ENCODE measurements at regions not wholly inside any gene's neighbourhood (a gene's known extent, or its start where the extent isn't known, plus 50 kb on each side); places are given as distances from the start of the nearest gene placed in this dataset.
"Not testable (repeated sequence)": the region's sequence is repeated elsewhere in the genome, so short reads cannot be mapped to it uniquely, and the experiment has no call there.

DNA sequence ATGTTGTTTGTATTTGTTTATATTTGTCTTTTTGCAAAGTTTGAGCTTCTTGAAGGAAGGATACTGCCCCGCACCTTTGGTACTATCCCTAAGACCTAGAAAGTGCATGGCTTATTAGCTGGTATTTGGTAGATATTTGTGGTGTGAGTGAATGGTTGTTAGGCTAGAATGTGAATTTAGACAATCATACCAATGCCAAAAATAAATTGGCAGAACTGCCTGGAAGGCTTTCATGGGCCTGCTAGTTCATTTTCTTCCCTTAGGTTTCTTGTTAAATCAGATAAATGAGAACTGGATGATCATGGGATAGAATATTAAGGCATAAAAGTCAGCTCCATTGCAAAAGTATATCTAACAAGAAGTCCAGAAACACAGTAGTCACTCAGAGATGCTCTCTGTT, 147.5 kb upstream of the TSLP start:
- no peak for DNase-seq (ENCODE audit: low read depth)

DNA sequence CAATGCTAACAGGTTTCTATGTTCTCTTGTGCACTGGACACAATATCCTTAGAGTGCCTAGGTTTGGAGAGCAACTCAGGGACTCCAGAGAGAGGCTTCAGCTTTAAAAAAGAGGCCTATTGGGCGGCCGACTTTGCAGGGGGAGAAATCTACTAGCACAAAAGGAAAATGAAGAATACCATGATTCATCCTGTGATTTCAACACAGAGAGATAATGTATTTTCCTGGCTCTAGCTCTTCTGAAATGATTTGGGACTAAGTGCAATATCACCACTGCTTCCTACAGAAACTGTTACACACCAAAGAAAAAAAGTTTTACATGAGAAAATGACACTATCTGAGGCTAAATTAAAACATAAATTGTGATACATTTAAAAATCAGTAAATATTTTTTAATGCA, 146.1 kb upstream of the TSLP start:
- DNase-seq (ENCODE audit: low read depth): no peak

DNA sequence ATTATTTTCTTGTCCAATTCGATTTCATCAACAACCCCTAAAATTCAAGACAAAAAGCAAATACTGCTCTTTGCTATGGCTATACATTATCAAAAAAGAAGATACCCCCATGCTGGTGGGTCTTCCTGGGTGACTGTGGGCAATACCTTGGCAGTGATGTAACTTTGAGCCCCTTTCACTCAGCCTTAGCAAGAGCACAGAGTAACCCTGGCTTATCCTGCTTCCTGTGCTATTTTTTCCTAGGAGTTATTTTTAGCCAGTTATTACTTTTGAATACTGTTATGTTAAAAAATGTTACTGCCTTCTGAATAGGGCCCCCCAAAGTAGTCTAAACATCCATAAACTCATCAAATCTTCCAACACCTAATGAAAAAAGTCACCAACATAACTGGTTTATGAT, 145.6 kb upstream of the TSLP start:
- DNase-seq (ENCODE audit: low read depth): no peak

DNA sequence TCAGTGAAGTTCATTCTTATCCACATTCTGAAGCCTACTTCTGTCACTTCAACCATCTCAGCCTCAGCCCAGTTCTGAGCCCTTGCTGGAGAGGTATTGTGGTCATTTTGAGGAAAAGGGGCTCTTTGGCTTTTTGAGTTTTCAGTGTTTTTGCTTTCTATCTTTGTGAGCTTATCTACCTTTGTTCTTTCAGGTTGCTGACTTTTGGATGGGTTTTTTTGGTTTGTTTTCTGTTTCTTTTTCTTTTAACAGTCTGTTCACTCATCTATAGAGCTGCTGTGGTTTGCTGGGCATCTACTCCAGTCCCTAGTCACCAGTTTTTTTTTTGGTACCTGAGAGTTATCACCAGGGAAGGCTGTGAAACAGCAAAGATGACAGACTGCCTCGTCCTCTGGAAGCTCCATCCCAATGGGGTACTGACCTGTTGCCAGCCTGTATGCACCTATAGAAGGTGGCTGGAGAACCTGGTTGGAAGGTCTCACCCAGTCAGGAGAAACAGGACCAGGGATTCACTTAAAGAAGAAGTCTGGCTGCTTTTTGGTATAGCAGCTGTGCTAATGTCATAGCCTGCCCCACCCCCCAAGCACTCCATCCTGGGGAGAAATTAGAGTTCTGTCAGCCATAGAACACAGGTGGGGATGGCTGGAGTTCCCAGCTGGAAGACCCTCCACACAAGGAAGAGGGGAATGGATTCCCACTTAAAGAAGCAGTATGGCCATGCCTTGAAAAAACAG, 138.6 kb upstream of the TSLP start:
- DNase-seq (ENCODE audit: low read depth): no peak

DNA sequence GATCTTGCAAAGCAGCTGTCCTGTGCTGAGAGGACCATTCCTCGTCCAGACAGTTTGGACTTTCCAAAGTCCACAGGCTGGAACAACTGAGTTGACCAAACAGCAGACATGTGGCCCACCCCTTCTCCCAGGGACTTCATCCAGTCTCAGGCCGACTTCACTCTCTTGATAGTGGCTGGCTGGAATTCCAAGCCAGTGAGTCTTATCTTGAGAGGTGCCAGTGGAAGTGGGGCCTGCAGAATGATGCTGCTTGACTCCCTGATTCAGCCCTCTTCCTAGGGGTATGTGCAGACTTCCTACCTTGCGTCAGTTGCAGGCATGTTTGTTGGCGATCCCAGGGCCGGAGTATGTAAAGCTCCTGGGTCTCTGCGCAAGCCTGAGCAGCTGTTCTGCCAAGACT, 131.4 kb upstream of the TSLP start:
- no peak for DNase-seq (ENCODE audit: low read depth)

DNA sequence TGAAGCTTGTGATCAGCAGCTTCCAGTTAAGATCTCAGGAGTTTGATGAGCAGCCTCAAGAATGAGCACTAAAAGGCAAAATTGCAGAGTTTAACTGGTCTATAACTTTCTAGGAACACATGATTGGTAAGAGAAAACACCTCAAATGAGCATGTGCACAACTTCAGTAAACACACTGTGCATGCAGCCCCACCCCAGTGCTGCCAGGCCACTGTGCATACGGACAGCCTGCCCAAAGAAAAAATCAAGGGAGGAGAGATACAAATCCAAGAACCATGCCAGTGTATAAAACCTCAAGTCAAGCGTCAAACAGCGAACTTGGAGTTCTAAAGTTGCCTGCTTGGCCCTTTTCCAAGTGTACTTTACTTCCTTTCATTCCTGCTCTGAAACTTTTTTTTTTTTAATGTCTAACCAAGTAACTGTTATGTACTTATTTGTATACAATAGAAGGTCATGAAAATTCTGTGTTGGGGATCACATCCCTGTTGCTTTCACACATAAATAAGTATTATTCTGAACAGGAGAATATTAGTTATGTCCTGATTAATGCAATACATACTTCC, 125.6 kb upstream of the TSLP start:
- no peak for DNase-seq (ENCODE audit: low read depth)

DNA sequence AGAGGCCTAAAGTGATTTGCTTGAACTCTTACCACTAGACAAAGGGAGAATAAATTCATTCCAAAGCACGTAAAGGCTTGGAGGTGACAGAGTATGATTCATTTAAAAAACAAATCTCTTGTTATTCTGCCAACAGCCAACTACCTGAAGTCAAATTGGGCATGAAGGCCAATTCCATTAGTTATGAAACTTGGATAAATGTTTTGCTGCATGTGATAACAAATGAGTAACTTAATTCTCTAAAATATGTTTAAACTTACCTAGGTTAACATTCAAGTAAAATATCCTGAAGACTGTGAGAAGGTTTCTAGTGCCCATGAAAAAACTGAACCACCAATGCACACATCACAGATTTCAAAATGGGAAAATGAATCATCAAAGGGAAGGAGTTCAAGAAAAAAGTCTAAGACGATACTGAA, 120.1 kb upstream of the TSLP start:
- DNase-seq (ENCODE audit: low read depth): no peak

DNA sequence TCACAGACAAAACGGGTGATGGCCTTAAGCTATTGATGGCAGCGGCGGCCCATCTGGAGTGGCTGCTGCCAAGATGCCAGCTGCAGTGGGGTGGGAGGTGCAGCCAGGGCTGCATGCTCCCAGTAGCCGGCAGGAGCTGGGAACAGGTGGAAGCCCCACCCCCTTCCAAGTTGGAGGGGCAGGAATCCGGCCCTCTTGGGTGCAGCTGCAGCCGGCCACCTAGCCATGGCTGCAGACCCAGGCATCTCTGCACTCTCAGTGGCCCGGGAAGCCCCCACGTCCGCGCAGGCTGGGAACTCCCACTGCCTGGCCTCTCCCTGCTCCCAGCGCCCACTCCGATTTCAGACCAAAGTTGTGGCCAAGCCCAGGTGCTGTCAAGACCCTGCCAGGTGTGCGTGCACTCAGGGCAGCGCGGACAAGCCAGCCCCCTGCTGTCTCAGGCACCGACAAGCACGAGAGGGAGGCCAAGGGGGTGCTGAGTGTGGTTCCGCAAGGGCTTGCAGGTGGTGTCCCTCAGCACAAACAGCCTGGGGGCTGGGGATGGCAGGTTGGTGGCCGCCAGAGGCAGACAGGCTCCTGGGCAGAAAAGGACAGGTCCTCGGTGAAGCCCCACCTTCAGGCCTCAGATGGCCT, 115.1 kb upstream of the TSLP start:
- no peak for DNase-seq (ENCODE audit: low read depth)

DNA sequence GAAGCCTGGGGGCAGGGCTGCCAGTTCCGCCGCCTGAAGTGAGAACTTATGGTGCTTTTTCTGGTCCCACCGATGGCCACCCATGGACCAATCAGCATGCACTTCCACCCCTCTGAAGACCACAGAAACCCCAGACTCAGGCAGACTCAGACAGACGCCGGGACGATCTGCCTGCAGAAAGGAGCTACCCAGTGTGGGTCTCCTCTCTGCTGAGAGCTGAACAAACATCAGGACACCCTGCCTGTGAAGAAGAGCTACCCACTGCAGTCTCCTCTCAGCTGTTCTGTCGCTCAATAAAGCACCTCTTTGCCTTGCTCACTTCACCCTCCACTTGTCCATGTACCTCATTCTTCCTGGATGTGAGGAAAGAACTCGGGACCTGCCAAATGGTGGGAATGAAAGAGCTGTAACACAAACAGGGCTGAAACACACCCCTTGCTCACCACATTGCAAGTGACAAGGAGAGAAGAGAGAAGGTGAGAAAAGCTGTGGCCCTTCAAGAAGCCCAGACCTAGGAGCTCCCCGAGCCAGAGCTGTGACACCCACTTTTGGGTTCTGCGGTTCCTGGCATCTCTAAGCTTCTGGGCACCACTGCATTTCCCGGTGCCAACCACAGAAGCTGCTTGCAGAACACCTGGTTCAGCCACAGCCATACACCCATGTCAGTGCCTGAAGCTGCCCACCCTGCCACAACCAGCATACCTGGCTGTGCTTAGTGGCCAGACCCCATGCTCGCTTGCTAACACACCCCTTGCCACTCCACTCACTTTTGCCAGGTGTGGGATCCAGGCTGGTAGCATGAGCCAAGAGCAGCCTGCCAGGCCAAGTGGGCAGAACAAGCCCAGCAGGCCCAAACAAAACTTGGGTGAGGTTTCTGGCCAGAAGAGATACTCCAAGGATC, 114.3 kb upstream of the TSLP start:
- DNase-seq (ENCODE audit: low read depth): no peak

DNA sequence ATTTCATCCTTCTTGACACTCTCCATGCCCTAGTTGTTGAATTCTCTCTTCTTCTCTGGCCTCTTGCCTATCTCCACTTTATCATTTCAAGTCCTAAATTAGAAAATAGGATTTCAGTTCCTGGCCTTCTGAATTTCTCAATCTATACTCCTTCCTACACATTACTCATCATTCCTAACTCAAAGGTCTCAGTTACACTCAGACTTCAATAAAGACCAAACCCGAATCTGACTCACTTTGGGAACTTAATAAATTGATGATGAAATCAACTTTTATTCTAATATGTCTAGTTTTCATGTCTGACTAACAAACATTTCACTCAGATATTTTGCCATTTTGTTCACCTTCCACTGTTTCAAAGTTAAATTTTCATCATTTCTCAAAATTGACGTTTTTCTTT, 113.6 kb upstream of the TSLP start:
- DNase-seq (ENCODE audit: low read depth): no peak

DNA sequence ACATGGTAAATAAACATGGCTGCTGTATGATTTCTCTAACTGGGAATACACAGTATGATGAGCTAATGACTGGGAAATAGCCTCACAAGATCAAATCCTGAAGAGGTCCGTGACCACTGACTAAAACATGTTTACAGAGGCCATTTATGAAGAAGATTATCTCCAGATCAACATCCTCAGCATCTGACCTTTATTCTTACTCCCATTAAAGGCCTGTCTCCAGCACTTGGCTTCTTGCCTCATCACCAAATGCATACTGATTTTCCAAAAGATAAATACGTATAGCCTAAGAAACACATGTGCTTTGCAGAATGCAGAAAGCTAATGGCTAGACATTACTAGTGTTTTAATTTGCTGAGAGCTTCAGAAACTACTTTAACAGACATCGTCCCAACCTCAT, 108.0 kb upstream of the TSLP start:
- no peak for DNase-seq (ENCODE audit: low read depth)

DNA sequence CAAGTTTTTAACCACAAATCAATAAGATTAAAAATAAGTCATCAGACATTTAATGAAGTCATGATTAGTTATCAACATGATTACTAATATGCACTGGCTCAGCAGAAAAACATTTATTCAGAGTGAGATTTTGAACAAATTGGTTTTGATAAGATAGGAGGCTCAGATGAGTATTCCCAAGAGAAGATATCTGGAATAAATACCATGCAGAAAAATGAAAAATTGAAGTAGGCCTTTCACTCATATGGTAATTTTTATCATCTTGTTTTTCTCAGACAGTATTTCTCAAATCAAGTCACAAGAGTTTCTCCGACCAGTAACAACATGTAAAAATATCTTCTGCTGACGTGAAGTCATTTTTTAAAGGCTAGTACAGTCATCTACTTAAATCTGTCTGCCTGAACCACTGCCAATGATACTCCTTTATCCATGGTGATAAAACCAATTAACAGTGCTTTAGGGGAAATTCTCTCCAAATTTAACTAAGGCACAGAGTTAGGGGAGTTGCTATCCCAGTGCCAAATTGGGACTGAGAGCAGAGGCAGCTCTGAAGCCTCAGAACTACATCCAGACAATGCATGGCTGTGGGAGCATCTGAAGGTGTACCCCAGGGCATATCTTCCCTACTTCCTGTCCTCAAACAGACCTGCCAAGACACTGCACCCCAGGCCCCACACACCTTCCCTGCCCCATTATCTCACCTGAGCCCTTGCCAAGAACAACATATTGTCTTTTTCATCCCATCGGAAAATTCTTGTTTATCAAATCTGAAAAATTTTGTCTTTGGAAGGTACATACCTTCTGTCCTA, 105.5 kb upstream of the TSLP start:
- DNase-seq (ENCODE audit: low read depth): no peak

DNA sequence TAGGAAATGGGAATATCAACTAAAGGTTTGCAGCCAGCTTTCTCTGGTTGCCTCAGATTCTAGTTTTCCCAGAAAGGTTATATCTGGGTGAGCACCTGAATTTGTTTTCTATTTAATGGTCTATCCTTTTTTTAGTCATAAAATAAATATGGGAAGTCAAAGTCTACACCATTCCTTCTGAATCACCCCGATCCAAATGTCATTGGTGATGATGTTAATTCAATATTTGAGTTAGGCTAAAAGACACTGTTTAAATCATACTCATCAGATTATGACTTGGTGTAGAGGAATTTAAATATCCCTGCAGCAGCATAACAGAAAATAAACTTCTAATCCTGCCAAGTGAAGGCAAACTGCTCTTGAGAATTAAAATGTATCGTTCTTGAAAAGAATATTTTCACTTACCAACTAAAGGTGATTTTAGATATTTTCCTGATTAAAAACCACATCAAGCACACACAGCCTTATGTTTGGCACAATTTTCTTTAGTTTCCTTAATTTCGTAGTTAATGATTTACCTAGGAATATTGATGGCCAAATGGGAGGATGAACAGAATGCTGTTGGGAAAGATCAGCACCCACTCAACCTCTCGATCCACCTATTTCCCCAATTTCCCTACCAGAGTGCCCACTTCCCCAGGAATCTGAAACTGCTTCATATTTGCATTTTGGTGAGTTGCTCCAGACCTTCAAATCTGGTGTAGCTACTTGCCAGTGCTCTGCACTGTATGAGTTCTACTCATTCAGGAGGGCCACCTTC, 103.1 kb upstream of the TSLP start:
- no peak for DNase-seq (ENCODE audit: low read depth)

DNA sequence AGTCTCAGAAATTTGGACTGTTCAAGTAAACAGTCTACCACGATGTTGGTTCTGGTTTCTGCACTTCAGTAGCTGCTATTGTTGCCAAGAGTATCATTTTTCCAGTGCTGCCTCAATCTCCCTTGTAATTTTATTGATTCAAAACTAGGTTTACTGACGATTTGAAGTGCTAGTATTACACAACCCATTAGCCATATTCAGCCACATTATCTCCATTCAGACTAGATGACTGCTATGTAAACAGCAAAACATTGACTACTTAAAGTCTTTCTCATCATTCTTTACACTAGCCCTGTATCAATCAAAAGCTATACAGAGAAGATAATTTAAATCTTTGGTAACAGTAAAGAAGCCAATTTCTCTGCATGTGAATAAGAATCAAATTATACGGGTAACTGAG, 102.0 kb upstream of the TSLP start:
- DNase-seq (ENCODE audit: low read depth): no peak

DNA sequence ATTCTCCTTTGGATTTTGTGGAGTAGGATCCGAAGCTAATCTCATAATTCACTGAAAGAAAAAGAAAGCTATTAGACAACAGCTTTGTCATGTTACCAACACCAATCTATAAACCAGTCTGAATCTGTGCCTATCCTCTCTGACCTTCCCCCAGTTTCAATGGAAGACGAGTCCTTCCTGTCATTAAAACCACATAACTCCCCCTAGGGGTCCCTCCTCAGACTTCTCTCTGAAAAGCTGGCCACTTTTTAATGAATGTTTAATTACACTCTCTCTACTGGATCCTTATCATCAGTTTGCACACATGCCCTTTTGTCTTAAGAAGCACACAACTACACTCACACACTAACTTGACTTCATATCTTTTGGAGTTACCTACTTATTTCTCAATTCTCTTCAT, 98.0 kb upstream of the TSLP start:
- DNase-seq (ENCODE audit: low read depth): no peak

DNA sequence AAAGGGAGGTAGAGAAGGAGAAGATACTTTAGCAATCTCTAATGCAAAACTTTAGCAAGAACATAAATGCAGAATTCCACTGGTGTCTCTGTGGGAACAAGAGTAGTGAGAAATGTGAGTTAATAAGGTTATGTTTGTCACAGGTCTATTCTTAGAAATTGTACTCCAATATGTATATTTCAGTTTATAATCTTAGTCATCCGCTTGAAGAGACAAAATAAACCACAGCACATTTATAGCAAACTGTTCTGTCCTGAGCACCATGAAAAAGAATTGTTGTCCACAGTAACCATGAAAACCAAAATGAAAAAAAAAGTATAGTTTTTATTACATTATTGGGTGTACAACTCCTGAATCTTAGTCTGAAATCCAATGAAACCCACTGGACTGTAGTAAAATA, 93.6 kb upstream of the TSLP start:
- DNase-seq (ENCODE audit: low read depth): no peak

DNA sequence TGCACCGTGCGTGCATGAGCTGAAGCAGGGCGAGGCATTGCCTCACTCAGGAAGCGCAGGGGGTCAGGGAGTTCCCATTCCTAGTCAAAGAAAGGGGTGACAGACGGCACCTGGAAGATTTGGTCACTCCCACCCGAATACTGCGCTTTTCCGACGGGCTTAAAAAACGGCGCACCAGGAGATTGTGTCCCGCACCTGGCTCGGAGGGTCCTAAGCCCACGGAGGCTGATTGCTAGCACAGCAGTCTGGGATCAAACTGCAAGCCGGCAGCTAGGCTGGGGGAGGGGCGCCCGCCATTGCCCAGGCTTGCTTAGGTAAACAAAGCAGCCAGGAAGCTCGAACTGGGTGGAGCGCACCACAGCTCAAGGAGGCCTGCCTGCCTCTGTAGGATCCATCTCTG, 85.6 kb upstream of the TSLP start:
- DNase-seq (ENCODE audit: low read depth): not testable (repeated sequence)

DNA sequence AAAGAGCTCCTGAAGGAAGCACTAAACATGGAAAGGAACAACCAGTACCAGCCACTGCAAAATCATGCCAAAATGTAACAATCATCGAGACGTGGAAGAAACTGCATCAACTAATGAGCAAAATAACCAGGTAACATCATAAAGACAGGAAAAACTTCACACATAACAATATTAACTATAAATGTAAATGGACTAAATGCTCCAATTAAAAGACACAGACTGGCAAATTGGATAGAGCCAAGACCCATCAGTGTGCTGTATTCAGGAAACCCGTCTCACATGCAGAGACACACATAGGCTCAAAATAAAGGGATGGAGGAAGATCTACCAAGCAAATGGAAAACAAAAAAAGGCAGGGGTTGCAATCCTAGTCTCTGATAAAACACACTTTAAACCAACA, 83.9 kb upstream of the TSLP start:
- DNase-seq (ENCODE audit: low read depth): not testable (repeated sequence)

DNA sequence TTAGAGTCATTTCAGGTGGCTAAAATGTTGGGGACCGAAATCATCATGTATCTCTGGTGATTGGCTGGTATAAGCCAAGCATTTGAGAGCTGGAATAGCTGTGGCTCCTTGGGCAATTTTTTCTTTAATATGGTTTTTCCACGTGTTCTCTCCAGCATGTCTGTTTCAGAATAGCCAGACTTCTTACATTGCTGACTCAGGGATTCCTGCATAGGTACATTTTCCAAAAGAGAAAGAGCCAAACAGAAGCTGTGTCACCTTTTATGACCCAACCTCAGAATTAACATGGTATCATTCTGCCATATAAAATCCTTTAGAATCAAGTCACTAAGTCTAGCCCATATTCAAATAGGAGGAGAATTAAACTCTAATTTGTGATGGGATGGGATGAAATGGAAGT, 74.8 kb upstream of the TSLP start:
- DNase-seq (ENCODE audit: low read depth): no peak

DNA sequence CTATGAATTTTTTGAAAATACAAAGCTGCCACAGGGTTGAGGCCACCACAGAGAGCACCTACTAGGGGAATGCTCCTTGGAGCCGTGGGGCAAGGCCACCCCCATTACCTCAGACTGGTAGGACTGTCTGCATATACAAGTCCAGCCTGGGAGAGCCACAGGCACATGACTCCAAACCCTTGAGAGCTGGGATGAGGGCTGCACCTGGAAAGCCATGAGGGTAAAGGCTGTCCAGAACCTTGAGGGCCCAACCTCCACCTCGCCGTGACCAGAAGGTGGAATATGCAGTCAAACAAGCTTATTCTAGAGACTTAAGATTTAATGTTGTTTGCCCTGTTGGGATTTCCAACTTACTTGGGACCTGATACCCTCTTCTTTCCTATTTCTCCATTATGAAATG, 69.5 kb upstream of the TSLP start:
- no peak for DNase-seq (ENCODE audit: low read depth)

DNA sequence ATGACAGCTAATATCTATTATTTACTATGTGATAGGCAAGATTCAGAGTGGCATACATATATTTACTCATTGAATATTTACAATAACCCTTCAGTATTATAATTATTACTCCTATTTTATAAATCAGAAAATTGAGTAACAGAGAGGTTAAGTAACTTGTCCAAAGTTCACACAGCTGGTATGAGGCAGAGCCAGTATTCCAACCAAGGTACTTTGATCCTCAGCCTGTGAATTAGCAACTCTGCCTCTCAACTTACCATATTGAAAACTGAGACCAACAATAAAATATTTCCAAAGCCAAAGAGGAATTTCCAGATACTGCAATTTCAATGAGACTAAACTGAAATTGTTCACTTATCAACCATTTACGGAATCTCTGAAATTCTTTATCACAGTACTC, 67.9 kb upstream of the TSLP start:
- DNase-seq (ENCODE audit: low read depth): no peak

Data from forelimb muscle (tissue), 1 donor.